LNCaP clone FGC (cell line): ENCODE measurements at regions not wholly inside any gene's neighbourhood (a gene's known extent, or its start where the extent isn't known, plus 50 kb on each side); places are given as distances from the start of the nearest gene placed in this dataset.

Source experiments
- DNase-seq: peaks from one replicate; pipeline ENCODE4 v3.0.0-alpha.2; 2011; ENCODE audit warnings: low read depth
- H3K4me3 ChIP-seq: 2 replicates; pipeline ENCODE4 v1.5.1; 2011; ENCODE audit warnings: mild to moderate bottlenecking, low read depth, low read length, control low read depth
- TF ChIP-seq, protein P1 (sequence below): IDR thresholded peaks from 2 replicates; pipeline ENCODE4 v1.5.1; 2012; ENCODE audit warnings: mild to moderate bottlenecking; ENCODE audit not compliant: control insufficient read depth, insufficient read depth; ENCODE audit errors: extremely low read depth

DNA sequence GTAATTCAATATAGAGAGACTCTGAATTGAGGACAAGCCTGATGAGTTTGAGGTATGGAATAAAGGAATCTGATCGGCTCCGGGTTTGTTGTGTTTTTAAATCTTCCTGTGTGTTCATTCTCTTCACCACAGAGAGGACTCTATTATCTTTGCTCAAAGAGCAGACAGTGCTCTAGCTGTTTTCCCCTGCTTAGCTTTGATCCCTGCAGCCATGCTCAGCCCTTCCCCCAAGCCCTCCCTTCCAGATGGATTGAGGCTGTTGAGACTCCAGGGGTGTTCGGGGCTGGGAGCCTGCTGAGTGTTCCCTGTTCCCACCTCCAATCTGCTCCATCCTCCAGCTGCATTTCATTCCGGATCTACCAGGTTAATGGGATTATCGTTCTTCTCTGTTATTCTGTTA lies 74.2 kb upstream of the CXADR start:
- TF ChIP-seq, protein P1, sequence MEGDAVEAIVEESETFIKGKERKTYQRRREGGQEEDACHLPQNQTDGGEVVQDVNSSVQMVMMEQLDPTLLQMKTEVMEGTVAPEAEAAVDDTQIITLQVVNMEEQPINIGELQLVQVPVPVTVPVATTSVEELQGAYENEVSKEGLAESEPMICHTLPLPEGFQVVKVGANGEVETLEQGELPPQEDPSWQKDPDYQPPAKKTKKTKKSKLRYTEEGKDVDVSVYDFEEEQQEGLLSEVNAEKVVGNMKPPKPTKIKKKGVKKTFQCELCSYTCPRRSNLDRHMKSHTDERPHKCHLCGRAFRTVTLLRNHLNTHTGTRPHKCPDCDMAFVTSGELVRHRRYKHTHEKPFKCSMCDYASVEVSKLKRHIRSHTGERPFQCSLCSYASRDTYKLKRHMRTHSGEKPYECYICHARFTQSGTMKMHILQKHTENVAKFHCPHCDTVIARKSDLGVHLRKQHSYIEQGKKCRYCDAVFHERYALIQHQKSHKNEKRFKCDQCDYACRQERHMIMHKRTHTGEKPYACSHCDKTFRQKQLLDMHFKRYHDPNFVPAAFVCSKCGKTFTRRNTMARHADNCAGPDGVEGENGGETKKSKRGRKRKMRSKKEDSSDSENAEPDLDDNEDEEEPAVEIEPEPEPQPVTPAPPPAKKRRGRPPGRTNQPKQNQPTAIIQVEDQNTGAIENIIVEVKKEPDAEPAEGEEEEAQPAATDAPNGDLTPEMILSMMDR, result no peak
- DNase-seq, result no peak
- no peak overlapping the region for H3K4me3 ChIP-seq

DNA sequence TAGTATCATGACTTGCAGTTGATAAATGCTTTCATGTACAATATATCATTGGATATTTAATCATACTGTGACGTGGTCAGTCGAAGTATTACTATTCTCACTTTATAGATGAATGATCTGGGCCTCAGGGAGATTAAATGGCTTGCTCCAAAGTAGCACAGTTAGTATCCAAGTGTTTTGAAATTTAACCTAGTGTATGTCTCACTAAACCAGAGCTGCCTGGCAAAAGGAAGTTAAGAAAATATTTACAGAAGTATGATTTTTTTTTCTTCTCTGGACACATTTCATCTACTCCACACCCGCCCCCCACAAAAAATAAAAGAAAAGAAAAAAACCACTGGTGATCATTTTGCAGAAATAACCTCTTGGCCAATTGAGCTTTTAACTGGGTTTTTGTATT lies 71.9 kb upstream of the CXADR start:
- H3K4me3 ChIP-seq, result no peak overlapping the region
- DNase-seq, result no peak
- TF ChIP-seq, protein P1, result no peak

DNA sequence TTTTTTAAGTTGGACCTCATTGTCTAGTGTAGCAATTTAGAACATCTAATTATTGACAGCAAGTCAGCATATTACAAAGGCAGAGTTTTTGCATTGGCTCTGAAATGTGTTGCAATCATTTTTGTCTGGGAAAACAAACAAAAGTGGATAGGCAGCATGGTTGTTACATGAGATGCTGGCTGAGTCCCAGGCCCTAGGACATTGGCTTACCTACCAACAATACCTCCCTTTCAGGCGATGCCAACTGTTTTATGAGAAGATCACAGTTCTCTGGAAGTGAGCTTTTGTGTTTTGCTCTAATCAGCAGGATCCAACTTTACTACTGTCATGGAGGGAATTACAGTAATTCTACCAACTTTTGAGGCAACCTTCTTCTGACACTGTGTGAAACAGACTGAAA lies 71.5 kb upstream of the CXADR start:
- TF ChIP-seq, protein P1, result no peak
- DNase-seq, result peak; percentile 100
- H3K4me3 ChIP-seq, result no peak overlapping the region

DNA sequence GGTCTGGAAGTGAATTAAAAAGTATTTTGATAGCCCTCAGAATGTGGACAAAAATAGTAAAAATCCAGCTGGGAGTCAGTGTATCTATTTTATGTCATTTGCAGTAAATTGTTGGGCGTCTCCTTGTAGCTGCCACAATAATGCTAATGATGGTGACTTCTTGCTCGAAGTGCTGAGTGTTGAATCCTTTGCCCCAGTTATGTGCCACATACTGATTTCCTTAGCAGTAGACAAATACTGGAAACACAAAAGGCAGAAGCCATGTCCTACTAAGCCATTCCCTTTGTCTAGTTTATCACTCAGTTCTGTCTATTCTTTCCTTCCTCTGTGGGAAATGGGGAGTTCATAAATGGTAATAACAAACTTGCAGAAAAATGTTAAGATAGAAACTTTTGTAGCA lies 70.7 kb upstream of the CXADR start:
- H3K4me3 ChIP-seq, result no peak overlapping the region
- TF ChIP-seq, protein P1, result no peak
- no peak for DNase-seq

DNA sequence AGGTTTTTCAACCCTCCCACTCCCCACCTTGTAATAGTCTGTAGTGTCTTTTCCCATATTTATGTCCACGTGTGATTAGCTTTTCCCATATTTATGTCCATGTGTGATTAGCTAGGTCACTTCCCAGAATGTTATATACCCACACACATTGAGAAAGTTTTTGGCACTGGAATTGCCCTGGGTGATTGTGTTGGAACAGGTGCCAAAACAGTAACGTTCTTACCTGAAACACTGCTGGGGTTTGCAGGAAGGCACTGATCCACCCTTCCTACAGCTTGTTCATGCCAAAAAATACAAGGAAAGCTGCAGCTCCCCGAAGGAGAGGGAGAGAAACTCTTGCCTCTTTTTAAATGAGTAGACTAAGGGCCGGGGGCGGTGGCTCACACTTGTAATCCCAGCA lies 68.0 kb upstream of the CXADR start:
- TF ChIP-seq, protein P1, result no peak
- no peak for DNase-seq
- no peak overlapping the region for H3K4me3 ChIP-seq

DNA sequence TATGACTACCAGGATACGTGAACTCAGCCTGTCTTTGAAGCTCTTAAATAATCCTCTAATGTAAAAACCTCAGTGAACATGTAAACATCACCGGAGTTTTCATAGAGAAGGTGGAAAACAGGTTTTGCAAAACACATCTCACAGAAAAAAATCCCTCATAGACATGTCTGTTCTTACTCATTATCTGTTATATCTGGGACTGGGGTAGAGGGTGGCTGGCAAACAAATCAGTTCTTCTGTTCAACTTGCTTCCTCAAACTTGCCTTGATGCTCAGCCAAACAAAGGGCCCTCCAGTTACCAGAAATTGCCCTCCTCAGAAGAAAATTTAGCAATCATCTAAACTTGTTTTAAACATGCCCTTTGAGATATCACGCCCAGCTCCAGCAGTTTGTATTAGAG lies 66.1 kb upstream of the CXADR start:
- no peak for DNase-seq
- no peak overlapping the region for H3K4me3 ChIP-seq
- TF ChIP-seq, protein P1, result no peak

DNA sequence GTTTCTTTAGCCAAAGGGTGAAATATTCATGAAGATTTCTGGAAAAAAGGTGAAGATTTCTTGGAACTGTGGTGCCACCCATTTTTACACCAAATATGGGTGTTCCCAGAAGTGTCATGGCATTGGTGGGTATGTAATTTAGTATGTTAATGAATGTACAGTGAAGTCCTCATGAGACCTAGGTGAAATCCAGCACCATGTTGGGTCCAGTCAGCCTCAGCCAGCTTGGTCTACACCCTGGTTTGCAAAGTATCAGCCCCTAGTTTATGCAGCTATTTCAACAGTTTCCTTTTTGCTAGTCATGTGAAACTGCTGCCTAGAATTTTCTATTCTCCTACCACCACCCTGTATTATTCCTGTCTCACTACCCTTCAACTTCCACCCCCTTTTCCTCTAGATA lies 63.1 kb upstream of the CXADR start:
- TF ChIP-seq, protein P1, result no peak
- H3K4me3 ChIP-seq, result no peak overlapping the region
- no peak for DNase-seq
